ENCODE measurements at regions not wholly inside any gene's neighbourhood (a gene's known extent, or its start where the extent isn't known, plus 50 kb on each side); places are given as distances from the start of the nearest gene placed in this dataset.
A peak's percentile ranks its signal among the peaks of the same experiment; 100 is the strongest.

DNA sequence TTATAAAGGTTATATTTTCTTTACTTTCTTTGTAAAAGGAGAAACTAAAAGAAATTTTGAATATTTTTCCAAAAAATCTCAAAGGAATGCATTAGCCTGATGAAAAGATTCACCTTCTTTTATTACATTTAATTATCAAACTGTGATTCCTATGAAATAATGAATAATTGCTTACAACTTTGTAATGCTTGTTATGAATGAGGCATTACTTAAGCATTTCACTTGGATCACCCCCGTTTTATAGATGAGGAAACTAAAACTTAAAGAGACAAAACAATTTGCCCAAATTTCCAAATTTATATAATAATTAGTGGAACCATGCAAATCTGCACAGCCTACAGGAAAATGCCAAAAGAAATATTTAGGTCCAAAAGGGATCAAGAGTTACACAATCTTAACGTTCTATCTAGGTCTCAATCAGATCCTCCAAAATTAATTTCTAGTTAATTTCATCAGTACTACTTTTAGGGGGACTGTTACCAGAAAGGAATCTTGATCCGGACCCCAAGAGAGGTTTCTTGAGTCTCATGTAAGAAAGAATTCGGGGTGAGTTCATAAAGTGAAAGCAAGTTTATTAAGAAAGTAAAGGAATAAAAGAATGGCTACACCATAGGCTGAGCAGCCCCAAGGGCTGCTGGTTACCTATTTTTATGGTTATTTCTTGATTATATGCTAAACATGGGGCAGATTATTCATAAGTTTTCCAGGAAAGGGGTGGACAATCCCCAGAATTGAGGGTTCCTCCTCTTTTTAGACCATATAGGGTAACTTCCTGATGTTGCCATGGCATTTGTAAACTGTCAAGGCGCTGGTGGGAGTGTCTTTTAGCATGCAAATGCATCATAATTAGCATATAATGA is 288.0 kb downstream of the ADGB start:
- DNase-seq (ENCODE audit: low spot score): no peak

GRCh38 chr6:146887447-146888077 is 288.8 kb downstream of the ADGB start:
- no peak for DNase-seq (ENCODE audit: low spot score)

GRCh38 chr6:146889303-146889702 is 290.5 kb downstream of the ADGB start:
- DNase-seq (ENCODE audit: low spot score): no peak

DNA sequence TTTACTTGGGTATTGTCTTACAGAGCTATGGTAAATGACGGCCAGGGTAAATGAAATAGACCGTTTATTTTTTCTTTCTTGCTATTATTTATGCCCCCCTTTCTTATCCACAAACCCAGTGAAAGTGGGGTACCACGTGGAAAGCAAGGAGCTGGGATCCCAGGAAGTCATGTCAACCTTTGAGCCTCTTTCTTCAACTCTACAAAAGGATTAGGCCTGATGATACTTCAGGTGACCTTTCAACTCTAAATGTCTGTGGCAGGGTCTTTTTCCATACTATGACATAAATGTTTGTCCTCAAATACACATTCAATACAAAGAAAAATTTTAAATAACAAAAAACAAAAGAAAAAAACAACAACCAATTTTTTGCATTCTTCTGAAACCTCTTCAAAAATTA is 291.4 kb downstream of the ADGB start:
- DNase-seq (ENCODE audit: low spot score): no peak

- no peak for DNase-seq (ENCODE audit: low spot score)
These were observed 292.1 kb downstream of the ADGB start for GRCh38 chr6:146890644-146891434.

DNA sequence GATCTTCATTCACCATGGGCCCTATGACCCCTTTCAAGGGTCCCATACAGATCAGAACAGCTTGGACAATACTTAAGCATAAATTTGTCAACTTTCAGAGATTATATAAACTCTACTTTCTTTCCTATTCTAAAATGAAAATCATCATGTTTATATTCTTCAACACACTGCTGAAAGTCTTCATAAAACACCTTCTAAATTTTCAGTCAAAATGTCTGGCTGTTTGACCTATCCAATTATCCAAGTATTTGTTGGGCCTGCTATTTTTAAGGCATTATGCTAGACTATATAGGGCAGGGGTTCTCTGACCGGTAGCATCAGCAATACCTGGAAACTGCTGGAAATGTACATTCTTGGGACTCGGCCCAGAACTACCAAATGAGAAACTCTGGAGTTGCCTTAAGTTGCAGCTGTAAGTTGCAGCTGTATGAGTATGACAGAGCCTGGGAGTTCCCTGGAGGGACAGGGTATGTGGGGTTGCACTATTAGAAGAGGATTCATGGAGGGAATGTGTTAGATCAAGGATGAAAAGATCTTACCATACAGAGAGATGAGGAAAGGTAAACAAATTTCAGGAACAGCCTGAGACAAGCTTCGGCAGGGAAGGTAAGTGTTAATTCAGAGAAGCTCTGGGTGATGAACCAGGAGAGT is 293.0 kb downstream of the ADGB start:
- no peak for DNase-seq (ENCODE audit: low spot score)

DNA sequence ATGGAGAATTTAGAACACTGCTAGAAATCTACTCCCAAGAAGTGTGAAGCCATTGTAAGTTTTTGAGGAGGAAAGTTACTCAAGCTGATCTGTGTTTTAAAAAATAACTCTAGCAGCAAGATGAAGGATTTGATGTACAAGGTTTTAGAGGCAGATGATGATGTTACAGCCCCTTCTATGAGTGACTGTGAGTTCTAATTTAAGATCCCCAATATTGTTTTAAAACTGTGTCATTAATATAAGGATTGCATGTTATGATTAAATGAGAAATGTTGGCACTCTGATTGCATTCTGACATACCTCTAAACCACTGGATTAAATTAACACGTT is 293.5 kb downstream of the ADGB start:
- no peak for DNase-seq (ENCODE audit: low spot score)

- no peak for DNase-seq (ENCODE audit: low spot score)
These were observed 294.0 kb downstream of the ADGB start for GRCh38 chr6:146892613-146893401.

- DNase-seq (ENCODE audit: low spot score): no peak
These were observed 294.9 kb downstream of the ADGB start for GRCh38 chr6:146893690-146894089.

- no peak for DNase-seq (ENCODE audit: low spot score)
These were observed 295.9 kb downstream of the ADGB start for GRCh38 chr6:146894624-146895023.

GRCh38 chr6:146895101-146895771 is 296.5 kb downstream of the ADGB start:
- DNase-seq (ENCODE audit: low spot score): no peak

DNA sequence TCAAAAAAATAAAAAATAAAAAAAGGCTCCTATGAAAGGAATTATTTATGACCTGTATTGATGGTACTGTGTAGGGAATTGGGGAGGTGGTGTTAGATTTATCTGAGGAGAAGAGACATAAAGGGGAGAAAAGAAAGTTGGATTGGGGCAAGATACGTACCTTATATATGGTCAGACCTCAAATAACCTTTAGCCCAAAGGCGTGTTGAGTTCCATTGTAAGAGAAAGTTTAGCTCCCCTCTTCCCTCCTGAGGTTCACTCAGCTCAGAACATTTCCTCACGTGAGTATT is 296.9 kb downstream of the ADGB start:
- no peak for DNase-seq (ENCODE audit: low spot score)

GRCh38 chr6:146896062-146896813 is 297.5 kb downstream of the ADGB start:
- no peak for DNase-seq (ENCODE audit: low spot score)

- no peak for DNase-seq (ENCODE audit: low spot score)
These were observed 298.4 kb downstream of the ADGB start for GRCh38 chr6:146896960-146897701.

- DNase-seq (ENCODE audit: low spot score): no peak
These were observed 299.5 kb downstream of the ADGB start for GRCh38 chr6:146898069-146898887.

DNA sequence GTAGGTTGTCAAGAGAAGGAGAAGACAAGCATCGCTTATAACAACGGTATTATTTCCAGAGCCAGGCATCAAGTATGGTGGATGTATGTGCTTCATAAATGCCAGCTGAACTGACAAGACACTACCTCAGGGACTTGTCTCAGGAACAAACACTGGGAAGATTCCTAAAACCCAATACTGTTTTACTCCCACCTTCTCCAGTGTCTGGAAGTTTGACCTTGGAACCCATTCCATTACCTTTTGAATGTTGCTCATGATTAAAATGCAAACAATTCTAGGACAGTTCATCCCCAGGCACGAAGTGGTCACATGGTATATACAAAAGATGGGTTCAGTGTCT is 300.1 kb downstream of the ADGB start:
- DNase-seq (ENCODE audit: low spot score): no peak

GRCh38 chr6:146901940-146902816 is 302.0 kb upstream of the STXBP5 start:
- DNase-seq (ENCODE audit: low spot score): peak; percentile 29

DNA sequence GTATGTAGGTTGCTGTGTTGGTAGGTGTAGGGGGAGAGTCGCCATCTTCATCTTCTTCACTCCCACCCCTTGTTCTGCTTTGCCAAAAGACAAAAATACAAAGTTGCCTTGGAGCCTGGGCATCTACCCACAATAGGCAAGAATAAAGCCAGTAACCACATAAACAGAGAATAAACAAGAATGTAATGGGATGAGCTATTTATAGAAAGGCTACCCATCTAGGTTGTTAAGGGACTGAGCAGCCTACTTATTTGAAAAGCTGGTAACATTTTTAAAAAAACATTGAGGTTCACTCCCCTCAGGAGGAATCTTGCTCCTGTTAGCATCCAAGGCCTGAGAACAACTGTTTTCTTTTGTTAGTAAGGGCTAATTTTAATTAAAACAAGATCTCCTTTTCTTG is 301.4 kb upstream of the STXBP5 start:
- no peak for DNase-seq (ENCODE audit: low spot score)
